ENCODE measurements at regions not wholly inside any gene's neighbourhood (a gene's known extent, or its start where the extent isn't known, plus 50 kb on each side); places are given as distances from the start of the nearest gene placed in this dataset.

- intact Hi-C loops (cut with micrococcal nuclease; ENCODE audit: unreplicated experiment) = no loop called here
- Histone ChIP-seq H3K36me3 (ENCODE audit: insufficient read depth, low read length, poor library complexity, severe bottlenecking) (no peaks in the 10 kb centered on the region), H3K9me3 (ENCODE audit: low read depth, low read length, poor library complexity, severe bottlenecking) (no peaks in the 10 kb centered on the region), H3K27ac (ENCODE audit: low read depth, low read length, poor library complexity, severe bottlenecking) (no peak overlapping the region), H3K4me1 (ENCODE audit: insufficient read depth, low read length, poor library complexity, severe bottlenecking) (peaks cover 22% of the 10 kb centered on the region), H3K27me3 (replicated peaks; ENCODE audit: insufficient read depth, low read depth, low read length, poor library complexity) (no peaks in the 10 kb centered on the region), H3K4me3 (ENCODE audit: low read depth, low read length, poor library complexity, severe bottlenecking) (no peak overlapping the region)
- BruUV-seq (replicated peaks) = no TSS peak
- TF ChIP-seq CTCF (conservative IDR thresholded peaks at IDR 0.05; ENCODE audit: low read depth, low read length) (no peak), EZH2 (IDR thresholded peaks at IDR 0.05; ENCODE audit: borderline replicate concordance, low read depth, low read length, poor library complexity, severe bottlenecking) (no peak)
- ChIA-PET POLR2A (ENCODE audit: low non-redundant PET) (no interaction called here), CTCF (no interaction called here)
- no peak for DNase-seq (ENCODE audit: low spot score)
These were observed 432.2 kb upstream of the SPRED2 start for GRCh38 chr2:65864619-65865018.

DNA sequence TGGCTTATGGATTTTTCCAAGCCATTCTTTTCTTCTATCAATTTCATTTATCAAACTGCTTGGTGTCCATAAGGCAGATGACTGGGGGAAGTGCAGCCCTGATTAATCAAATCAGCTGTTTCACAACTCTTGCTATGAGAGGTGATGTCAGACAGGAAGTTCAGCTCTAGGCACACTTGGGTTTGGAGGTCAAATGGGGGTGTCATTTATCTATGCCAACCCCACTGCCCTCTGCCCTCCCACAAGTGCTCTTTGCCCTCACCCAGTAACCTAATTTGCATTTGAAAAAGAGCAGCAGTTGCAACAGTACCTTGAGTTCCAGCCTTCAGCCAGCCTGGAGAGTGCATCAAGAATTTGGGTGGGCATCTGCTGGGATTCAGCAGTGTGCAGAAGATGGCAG, 431.3 kb upstream of the SPRED2 start:
- TF ChIP-seq EZH2 (IDR thresholded peaks at IDR 0.05; ENCODE audit: borderline replicate concordance, low read depth, low read length, poor library complexity, severe bottlenecking) (no peak), CTCF (conservative IDR thresholded peaks at IDR 0.05; ENCODE audit: low read depth, low read length) (no peak)
- ChIA-PET POLR2A (ENCODE audit: low non-redundant PET) (no interaction called here), CTCF (no interaction called here)
- Histone ChIP-seq H3K9me3 (ENCODE audit: low read depth, low read length, poor library complexity, severe bottlenecking) (no peaks in the 10 kb centered on the region), H3K27me3 (replicated peaks; ENCODE audit: insufficient read depth, low read depth, low read length, poor library complexity) (no peaks in the 10 kb centered on the region), H3K4me1 (ENCODE audit: insufficient read depth, low read length, poor library complexity, severe bottlenecking) (peaks cover 16% of the 10 kb centered on the region), H3K36me3 (ENCODE audit: insufficient read depth, low read length, poor library complexity, severe bottlenecking) (no peaks in the 10 kb centered on the region), H3K27ac (ENCODE audit: low read depth, low read length, poor library complexity, severe bottlenecking) (no peak overlapping the region), H3K4me3 (ENCODE audit: low read depth, low read length, poor library complexity, severe bottlenecking) (no peak overlapping the region)
- intact Hi-C loops (cut with micrococcal nuclease; ENCODE audit: unreplicated experiment) = no loop called here
- DNase-seq (ENCODE audit: low spot score) = no peak
- BruUV-seq (replicated peaks) = no TSS peak

DNA sequence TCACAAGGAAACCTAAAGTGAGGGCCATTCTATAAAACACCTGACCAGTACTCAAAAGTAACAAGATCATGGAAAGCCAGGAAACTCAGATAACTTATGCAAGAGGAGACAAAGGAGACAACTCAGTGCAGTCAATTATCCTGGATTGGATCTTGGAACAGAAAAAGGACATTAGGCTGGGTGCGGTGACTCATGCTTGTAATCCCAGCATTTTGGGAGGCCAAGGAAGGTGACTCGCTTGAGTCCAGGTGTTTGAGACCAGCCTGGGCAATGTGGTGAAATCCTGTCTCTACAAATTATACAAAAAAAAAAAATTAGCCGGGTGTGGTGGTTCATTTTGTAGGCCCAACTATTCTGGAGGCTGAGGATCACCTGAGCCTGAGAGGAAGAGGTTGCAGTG, 424.5 kb upstream of the SPRED2 start:
- TF ChIP-seq CTCF (conservative IDR thresholded peaks at IDR 0.05; ENCODE audit: low read depth, low read length) (no peak), EZH2 (IDR thresholded peaks at IDR 0.05; ENCODE audit: borderline replicate concordance, low read depth, low read length, poor library complexity, severe bottlenecking) (no peak)
- Histone ChIP-seq H3K27ac (ENCODE audit: low read depth, low read length, poor library complexity, severe bottlenecking) (no peak overlapping the region), H3K36me3 (ENCODE audit: insufficient read depth, low read length, poor library complexity, severe bottlenecking) (no peaks in the 10 kb centered on the region), H3K9me3 (ENCODE audit: low read depth, low read length, poor library complexity, severe bottlenecking) (no peaks in the 10 kb centered on the region), H3K27me3 (replicated peaks; ENCODE audit: insufficient read depth, low read depth, low read length, poor library complexity) (no peaks in the 10 kb centered on the region), H3K4me3 (ENCODE audit: low read depth, low read length, poor library complexity, severe bottlenecking) (no peak overlapping the region), H3K4me1 (ENCODE audit: insufficient read depth, low read length, poor library complexity, severe bottlenecking) (no peaks in the 10 kb centered on the region)
- no peak for DNase-seq (ENCODE audit: low spot score)
- BruUV-seq (replicated peaks) = no TSS peak
- intact Hi-C loops (cut with micrococcal nuclease; ENCODE audit: unreplicated experiment) = no loop called here
- POLR2A ChIA-PET (ENCODE audit: low non-redundant PET) = no interaction called here
- CTCF ChIA-PET = no interaction called here
